Duodenal mucosa (tissue), 2 donors: ENCODE measurements at regions not wholly inside any gene's neighbourhood (a gene's known extent, or its start where the extent isn't known, plus 50 kb on each side); places are given as distances from the start of the nearest gene placed in this dataset.

Experiments used
- H3K27ac ChIP-seq: one replicate; pipeline ENCODE4 v1.7.0; 2013; ENCODE audit warnings: low read depth, low read length
- H3K27me3 ChIP-seq, 2 donors: one replicate each; pipeline ENCODE4 v1.7.0; 2013; ENCODE audit warnings: low read length in 2 of 2, control low read depth in 1 of 2; ENCODE audit not compliant: insufficient read depth in 2 of 2, control insufficient read depth in 1 of 2
- H3K36me3 ChIP-seq, 2 donors: one replicate each; pipeline ENCODE4 v1.7.0; 2013; ENCODE audit warnings: low read length in 2 of 2, control low read depth in 1 of 2; ENCODE audit not compliant: insufficient read depth in 2 of 2, control insufficient read depth in 1 of 2
- H3K4me1 ChIP-seq, 2 donors: one replicate each; pipeline ENCODE4 v1.7.0; 2013; ENCODE audit warnings: low read length in 2 of 2, control low read depth in 1 of 2; ENCODE audit not compliant: insufficient read depth in 2 of 2, control insufficient read depth in 1 of 2
- H3K4me3 ChIP-seq, 2 donors: one replicate each; pipeline ENCODE4 v1.7.0; 2013; ENCODE audit warnings: low read length in 2 of 2, low read depth in 1 of 2
- H3K9ac ChIP-seq, 2 donors: one replicate each; pipeline ENCODE4 v1.7.0; 2013; ENCODE audit warnings: low read length in 2 of 2, low read depth in 1 of 2
- H3K9me3 ChIP-seq, 2 donors: one replicate each; pipeline ENCODE4 v1.7.0; 2013; ENCODE audit warnings: low read length in 2 of 2, control low read depth in 1 of 2; ENCODE audit not compliant: control insufficient read depth in 1 of 2

GRCh38 chr2:239780236-239780994 is 244.7 kb downstream of the NDUFA10 start:
- Histone ChIP-seq H3K4me3 (no peak overlapping the region), H3K27ac (no peak overlapping the region), H3K4me1 (no peaks in the 10 kb centered on the region), H3K27me3 (peaks cover 0 to 1% of the 10 kb centered on the region in 2 donors), H3K36me3 (no peaks in the 10 kb centered on the region), H3K9ac (no peak overlapping the region), H3K9me3 (peaks cover 0 to 4% of the 10 kb centered on the region in 2 donors)

GRCh38 chr2:239779584-239779983 is 245.6 kb downstream of the NDUFA10 start:
- Histone ChIP-seq H3K36me3 (no peaks in the 10 kb centered on the region), H3K4me1 (no peaks in the 10 kb centered on the region), H3K27ac (no peak overlapping the region), H3K27me3 (peaks cover 0 to 2% of the 10 kb centered on the region in 2 donors), H3K4me3 (no peak overlapping the region), H3K9ac (no peak overlapping the region), H3K9me3 (peaks cover 0 to 4% of the 10 kb centered on the region in 2 donors)

- H3K36me3 ChIP-seq, result no peaks in the 10 kb centered on the region
- H3K9me3 ChIP-seq, result peaks cover 0 to 4% of the 10 kb centered on the region in 2 donors
- no peak overlapping the region for H3K9ac ChIP-seq
- no peak overlapping the region for H3K27ac ChIP-seq
- no peaks in the 10 kb centered on the region for H3K4me1 ChIP-seq
- H3K27me3 ChIP-seq, result peaks cover 0 to 2% of the 10 kb centered on the region in 2 donors
- no peak overlapping the region for H3K4me3 ChIP-seq
Observed at GRCh38 chr2:239778861-239779558, 246.1 kb downstream of the NDUFA10 start.

- H3K27ac ChIP-seq, result no peak overlapping the region
- H3K9ac ChIP-seq, result no peak overlapping the region
- peaks cover 0 to 4% of the 10 kb centered on the region in 2 donors for H3K9me3 ChIP-seq
- no peak overlapping the region for H3K4me3 ChIP-seq
- no peaks in the 10 kb centered on the region for H3K36me3 ChIP-seq
- peaks cover 0 to 2% of the 10 kb centered on the region in 2 donors for H3K27me3 ChIP-seq
- no peaks in the 10 kb centered on the region for H3K4me1 ChIP-seq
Observed at GRCh38 chr2:239778042-239778851, 246.9 kb downstream of the NDUFA10 start.

GRCh38 chr2:239777219-239777618 is 247.9 kb downstream of the NDUFA10 start:
- H3K4me3 ChIP-seq, result no peak overlapping the region
- no peak overlapping the region for H3K9ac ChIP-seq
- H3K9me3 ChIP-seq, result peaks cover 0 to 8% of the 10 kb centered on the region in 2 donors
- H3K4me1 ChIP-seq, result no peaks in the 10 kb centered on the region
- peaks cover 0 to 2% of the 10 kb centered on the region in 2 donors for H3K27me3 ChIP-seq
- H3K36me3 ChIP-seq, result no peaks in the 10 kb centered on the region
- H3K27ac ChIP-seq, result no peak overlapping the region

- Histone ChIP-seq H3K9me3 (peaks cover 2 to 10% of the 10 kb centered on the region in 2 donors), H3K4me1 (no peaks in the 10 kb centered on the region), H3K27ac (no peak overlapping the region), H3K4me3 (no peak overlapping the region), H3K9ac (no peak overlapping the region), H3K27me3 (peaks cover 0 to 2% of the 10 kb centered on the region in 2 donors), H3K36me3 (no peaks in the 10 kb centered on the region)
Observed at GRCh38 chr2:239776436-239777005, 248.6 kb downstream of the NDUFA10 start.

GRCh38 chr2:239775623-239776435 is 249.3 kb downstream of the NDUFA10 start:
- peaks cover 0 to 2% of the 10 kb centered on the region in 2 donors for H3K27me3 ChIP-seq
- no peak overlapping the region for H3K27ac ChIP-seq
- H3K4me1 ChIP-seq, result no peaks in the 10 kb centered on the region
- no peak overlapping the region for H3K9ac ChIP-seq
- H3K36me3 ChIP-seq, result no peaks in the 10 kb centered on the region
- no peak overlapping the region for H3K4me3 ChIP-seq
- H3K9me3 ChIP-seq, result peaks cover 5 to 12% of the 10 kb centered on the region in 2 donors

GRCh38 chr2:239774933-239775622 is 250.1 kb downstream of the NDUFA10 start:
- H3K9me3 ChIP-seq, result peaks cover 5 to 9% of the 10 kb centered on the region in 2 donors
- no peak overlapping the region for H3K27ac ChIP-seq
- no peaks in the 10 kb centered on the region for H3K36me3 ChIP-seq
- peaks cover 0 to 2% of the 10 kb centered on the region in 2 donors for H3K27me3 ChIP-seq
- H3K9ac ChIP-seq, result no peak overlapping the region
- H3K4me3 ChIP-seq, result no peak overlapping the region
- no peaks in the 10 kb centered on the region for H3K4me1 ChIP-seq

- no peaks in the 10 kb centered on the region for H3K4me1 ChIP-seq
- no peaks in the 10 kb centered on the region for H3K36me3 ChIP-seq
- H3K27me3 ChIP-seq, result peaks cover 0 to 2% of the 10 kb centered on the region in 2 donors
- H3K9ac ChIP-seq, result no peak overlapping the region
- no peak overlapping the region for H3K27ac ChIP-seq
- H3K9me3 ChIP-seq, result peaks cover 5 to 9% of the 10 kb centered on the region in 2 donors
- no peak overlapping the region for H3K4me3 ChIP-seq
Observed at GRCh38 chr2:239774142-239774462, 251.0 kb downstream of the NDUFA10 start.
